GM12872 (cell line): ENCODE measurements at regions not wholly inside any gene's neighbourhood (a gene's known extent, or its start where the extent isn't known, plus 50 kb on each side); places are given as distances from the start of the nearest gene placed in this dataset.

Source experiments
- TF ChIP-seq, protein P1 (sequence below): IDR thresholded peaks from 3 replicates; pipeline ENCODE4 v1.5.1; 2011; ENCODE audit warnings: low read depth, mild to moderate bottlenecking, low read length, moderate library complexity; ENCODE audit not compliant: insufficient read depth

DNA sequence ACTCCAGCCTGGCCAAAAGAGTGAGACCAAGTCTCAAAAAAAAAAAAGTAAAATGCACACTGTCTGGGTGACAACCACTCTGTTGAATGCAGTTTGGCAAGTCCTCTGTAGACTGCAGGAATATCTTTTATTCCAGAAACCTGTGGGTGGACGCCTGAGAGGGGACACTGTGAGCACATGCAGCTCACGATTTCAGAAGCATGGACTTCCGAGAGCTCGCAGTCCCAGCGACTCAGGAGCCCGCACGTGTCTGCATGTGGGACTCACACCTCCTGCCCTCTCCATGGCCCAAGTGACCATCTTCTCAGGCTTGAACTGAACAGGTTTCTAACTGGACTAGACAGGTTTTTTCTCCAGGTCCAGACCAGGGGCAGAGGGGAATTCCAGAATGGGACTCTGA is 388.6 kb upstream of the IRX2 start:
- TF ChIP-seq, protein P1, sequence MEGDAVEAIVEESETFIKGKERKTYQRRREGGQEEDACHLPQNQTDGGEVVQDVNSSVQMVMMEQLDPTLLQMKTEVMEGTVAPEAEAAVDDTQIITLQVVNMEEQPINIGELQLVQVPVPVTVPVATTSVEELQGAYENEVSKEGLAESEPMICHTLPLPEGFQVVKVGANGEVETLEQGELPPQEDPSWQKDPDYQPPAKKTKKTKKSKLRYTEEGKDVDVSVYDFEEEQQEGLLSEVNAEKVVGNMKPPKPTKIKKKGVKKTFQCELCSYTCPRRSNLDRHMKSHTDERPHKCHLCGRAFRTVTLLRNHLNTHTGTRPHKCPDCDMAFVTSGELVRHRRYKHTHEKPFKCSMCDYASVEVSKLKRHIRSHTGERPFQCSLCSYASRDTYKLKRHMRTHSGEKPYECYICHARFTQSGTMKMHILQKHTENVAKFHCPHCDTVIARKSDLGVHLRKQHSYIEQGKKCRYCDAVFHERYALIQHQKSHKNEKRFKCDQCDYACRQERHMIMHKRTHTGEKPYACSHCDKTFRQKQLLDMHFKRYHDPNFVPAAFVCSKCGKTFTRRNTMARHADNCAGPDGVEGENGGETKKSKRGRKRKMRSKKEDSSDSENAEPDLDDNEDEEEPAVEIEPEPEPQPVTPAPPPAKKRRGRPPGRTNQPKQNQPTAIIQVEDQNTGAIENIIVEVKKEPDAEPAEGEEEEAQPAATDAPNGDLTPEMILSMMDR: no peak

DNA sequence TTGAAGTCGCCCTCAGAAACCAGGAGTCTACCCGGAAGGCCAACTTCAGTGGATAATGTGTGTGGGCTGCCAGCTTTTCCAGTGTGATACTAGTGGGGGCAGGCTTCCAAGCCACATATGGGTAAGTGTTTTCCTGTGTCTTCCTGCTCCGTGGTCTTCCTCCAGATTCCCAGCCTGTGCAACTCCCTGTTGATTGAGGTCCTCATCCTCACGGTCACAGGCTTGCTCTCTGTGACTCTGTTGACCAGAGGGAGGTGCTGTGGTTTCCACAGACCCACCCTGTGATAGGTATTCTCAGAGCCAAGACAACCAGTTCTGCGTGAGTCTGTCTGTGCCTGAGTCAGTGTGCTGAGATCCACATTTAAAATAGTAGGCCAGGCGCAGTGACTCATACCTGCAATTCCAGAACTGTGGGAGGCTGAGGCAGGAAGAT is 388.0 kb upstream of the IRX2 start:
- TF ChIP-seq, protein P1: no peak

DNA sequence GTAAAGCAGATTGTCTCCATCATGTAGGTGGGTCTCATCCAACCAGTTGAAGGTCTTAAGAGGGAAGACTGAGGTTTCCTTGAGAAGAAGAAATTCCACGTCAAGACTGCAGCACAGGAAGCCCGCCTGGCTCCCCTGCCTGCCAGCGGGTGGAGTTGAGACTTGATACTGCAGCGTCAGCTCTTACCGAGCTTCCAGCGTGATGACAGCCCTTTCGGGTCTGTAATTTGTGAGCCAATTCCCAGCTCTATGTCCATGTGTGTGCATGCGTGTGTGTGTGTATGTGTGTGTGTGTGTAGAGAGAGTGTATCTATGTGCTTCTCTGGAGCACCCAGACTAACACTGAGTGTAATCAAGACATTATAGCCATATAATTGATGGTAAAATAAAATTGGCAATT is 379.7 kb upstream of the IRX2 start:
- TF ChIP-seq, protein P1: no peak

DNA sequence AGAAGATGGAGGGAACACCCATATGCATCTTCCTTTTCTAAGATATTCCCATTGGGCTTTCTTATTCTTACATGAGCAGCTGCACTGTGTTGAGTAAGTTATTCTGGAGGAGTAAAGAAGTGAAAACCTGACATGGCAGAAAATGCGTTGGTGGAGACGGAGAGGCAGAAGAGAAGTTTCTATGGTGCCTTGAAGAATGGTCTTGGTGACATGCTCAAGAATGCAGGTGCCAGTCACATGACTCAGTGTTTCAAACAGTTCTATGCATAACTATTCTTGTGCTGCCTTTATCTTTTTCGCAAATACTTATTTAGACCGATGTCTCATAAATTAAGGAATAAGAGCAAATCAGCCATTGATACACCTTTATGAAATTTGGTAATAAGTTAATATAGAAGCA is 377.8 kb upstream of the IRX2 start:
- TF ChIP-seq, protein P1: no peak

DNA sequence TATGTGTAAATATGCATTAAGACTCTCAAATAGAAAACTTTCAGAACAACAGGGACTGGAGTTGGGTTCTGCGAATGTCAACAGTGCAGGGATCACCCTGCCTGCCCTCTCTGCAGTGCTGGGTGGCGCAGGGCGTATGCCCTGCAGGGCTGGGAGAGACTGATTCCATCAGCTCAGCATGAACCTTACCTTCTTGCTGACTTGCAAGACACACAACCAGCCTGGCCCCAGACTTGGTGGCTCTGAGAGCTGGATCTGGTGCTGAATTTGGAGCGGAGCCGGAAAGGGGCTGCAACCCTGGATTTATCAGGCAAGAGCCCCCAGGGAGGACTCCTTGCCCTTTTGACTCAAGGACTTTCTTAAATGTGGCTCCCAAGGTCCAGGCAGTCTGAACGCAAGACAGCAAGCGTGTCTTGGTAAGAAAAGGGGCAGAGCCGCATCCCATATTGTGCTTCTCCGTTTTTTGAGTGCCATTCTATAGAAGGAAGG is 376.0 kb upstream of the IRX2 start:
- TF ChIP-seq, protein P1: no peak

DNA sequence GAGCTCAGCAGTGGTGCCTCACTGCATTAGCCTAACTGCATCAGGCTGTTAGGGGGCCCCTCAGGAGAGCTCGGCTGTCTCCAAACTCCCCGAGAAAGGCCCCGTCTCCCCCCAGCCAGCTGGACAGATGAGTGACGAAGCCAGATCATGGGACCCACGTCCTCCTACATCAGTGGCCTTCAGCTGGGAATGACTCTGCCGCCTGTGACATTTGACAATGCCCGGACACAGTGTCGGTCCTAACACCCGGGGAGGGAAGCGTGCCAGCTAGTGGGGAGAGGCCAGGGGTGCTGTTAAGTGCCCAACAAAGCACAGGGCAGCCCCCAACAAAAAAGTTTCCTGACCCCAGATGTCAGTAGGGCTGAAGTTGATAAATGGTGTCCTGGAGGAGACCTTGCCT is 375.2 kb upstream of the IRX2 start:
- TF ChIP-seq, protein P1: no peak

DNA sequence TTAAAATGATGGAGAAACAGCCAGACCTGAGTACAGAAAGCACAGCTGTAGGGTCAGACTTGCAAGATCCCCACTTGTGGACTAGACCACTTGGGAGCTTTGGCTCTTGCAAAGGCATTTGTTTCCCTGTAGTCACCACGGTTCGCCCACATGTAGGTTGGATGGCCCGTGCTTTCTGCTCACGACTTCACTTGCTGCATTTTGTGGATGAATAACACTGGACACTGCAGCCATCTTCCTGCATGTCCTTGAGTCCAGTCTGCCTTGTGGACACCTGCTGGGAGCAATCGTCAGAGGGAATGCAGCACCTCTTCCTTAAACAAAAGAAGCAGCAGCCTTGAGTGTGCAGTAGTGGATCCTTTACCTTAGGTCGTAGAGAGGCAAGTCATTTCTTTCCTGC is 372.9 kb upstream of the IRX2 start:
- TF ChIP-seq, protein P1: no peak

DNA sequence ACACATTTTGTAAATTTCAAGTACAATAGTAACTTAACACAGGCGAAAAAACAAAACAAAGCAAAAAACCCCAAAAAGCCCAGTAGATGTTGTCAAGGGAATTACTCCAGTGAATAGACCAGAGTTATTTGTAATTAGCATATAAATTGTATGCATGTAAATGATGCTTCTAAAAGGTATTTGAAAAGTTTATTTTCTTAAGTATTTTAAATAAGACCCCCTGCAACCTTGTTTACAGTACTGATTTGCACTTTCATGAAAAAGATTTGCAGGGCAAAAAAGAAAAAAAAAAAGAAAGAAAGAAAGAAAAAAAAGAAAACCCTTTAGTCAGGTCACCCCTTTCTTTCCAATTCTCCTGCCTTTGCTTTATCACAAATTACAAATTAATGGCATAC is 372.3 kb upstream of the IRX2 start:
- TF ChIP-seq, protein P1: no peak
